NT2/D1 (cell line): ENCODE measurements at regions not wholly inside any gene's neighbourhood (a gene's known extent, or its start where the extent isn't known, plus 50 kb on each side); places are given as distances from the start of the nearest gene placed in this dataset.

ENCODE experiments used
- YY1 ChIP-seq: IDR thresholded peaks from 2 replicates; pipeline ENCODE4 v1.6.1; 2011; ENCODE audit not compliant: insufficient read length, insufficient read depth
- ZNF274 ChIP-seq: IDR thresholded peaks from 2 replicates; pipeline ENCODE4 v1.6.1; 2011; ENCODE audit warnings: mild to moderate bottlenecking, low read depth, low read length

DNA sequence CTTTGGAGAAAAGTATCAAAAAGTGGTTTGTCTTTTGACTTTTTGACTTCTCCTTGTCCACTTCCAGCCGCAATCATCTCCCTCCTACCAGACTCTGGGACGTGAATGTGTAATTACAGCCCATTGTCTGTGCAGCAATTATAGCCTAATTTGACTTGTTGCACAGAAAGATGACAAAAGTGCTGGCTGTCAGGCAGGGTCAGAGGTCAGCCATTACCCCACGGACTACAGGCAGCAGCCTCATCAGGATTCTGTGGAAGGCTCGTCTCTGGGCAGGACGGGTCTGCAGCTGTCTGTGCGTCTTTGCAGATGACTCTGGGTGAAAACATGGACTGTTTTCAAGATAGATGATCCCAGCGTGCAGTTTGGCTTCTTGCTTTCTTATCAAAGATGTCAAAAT lies 102.2 kb upstream of the EDNRB start:
- TF ChIP-seq YY1 (no peak), ZNF274 (no peak)
